Sigmoid colon (tissue), 6 donors: ENCODE measurements at regions not wholly inside any gene's neighbourhood (a gene's known extent, or its start where the extent isn't known, plus 50 kb on each side); places are given as distances from the start of the nearest gene placed in this dataset.
"Not testable (repeated sequence)": the region's sequence is repeated elsewhere in the genome, so short reads cannot be mapped to it uniquely, and the experiment has no call there.

Experiments used
- DNase-seq: peaks from one replicate; pipeline ENCODE4 v3.0.0-alpha.2; 2019
- H3K27ac ChIP-seq, 4 donors: fragments of 200-600 bp; sonication (generic); one replicate each; pipeline ENCODE4 v1.5.1; 2016 to 2019; ENCODE audit warnings: mild to moderate bottlenecking in 1 of 4
- H3K27me3 ChIP-seq, 3 donors: fragments of 200-600 bp; sonication (generic); one replicate each; pipeline ENCODE4 v1.5.1; 2019; ENCODE audit warnings: mild to moderate bottlenecking in 1 of 3
- H3K36me3 ChIP-seq, 4 donors: fragments of 200-600 bp; sonication (generic); one replicate each; pipeline ENCODE4 v1.5.1; 2016 to 2019
- H3K4me1 ChIP-seq, 4 donors: fragments of 200-600 bp; sonication (generic); one replicate each; pipeline ENCODE4 v1.5.1; 2017 to 2019
- H3K4me3 ChIP-seq, 4 donors: fragments of 200-600 bp; sonication (generic); one replicate each; pipeline ENCODE4 v1.5.1; 2017 to 2019; ENCODE audit warnings: mild to moderate bottlenecking in 2 of 4, moderate library complexity in 1 of 4
- H3K9me3 ChIP-seq, 4 donors: fragments of 200-600 bp in 3 of 4; sonication (generic) in 3 of 4; one replicate each; pipeline versions ENCODE4 v1.5.1 to v1.6.1; 2013 to 2019
- WGBS, 2 donors: extraction: QIAGEN DNeasy Blood & Tissue Kit; methylation state at CpG; one replicate each; pipeline ENCODE4 v1.1.7; 2013; 5-methylcytosine and 5-hydroxymethylcytosine counted together
- intact Hi-C: fragments of 100-400 bp; cut with DNase I; formaldehyde crosslinking; loops from one replicate; pipeline ENCODE4 v1.15.1; 2023
- donor health status: healthy with polysubstance abuse.
- donor health status: healthy.

DNA sequence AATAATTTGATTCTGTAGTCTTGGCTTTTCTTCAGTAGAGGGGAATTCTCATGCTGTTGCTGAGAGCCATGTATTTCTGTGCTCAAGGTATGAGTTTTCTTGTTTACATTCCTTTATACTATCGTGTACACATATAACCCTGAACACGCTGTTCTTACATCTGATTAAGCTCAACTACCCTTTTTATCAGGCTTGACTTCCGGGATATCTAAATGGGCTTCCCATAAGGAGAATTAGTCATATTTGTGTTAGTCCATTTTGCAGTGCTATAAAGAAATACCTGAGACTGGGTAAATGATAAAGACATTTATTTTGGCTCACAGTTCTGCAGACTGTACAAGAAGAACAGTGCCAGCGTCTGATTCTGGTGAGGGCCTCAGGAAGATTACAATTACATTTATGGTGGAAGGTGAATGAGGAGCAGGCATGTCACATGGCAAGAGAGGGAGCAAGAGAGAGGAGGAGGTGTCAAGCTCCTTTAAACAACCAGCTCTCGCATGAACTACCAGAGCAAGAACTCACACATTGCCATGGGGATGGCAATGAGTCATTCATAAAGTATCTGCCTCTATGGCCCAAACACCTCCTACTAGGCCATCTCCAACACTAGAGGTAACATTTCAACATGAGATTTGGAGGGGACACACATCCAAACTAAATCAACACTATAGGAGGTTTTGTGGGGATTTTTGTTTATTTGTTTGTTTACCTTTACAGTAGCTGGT is 118.2 kb downstream of the LIMS4 start:
- H3K4me1 ChIP-seq, H3K27me3 ChIP-seq, H3K9me3 ChIP-seq, H3K4me3 ChIP-seq, DNase-seq, H3K36me3 ChIP-seq, H3K27ac ChIP-seq, intact Hi-C loops: not testable (repeated sequence)
- WGBS, 2 donors: no CpG with 5 or more reads among the region's 5 CpGs

DNA sequence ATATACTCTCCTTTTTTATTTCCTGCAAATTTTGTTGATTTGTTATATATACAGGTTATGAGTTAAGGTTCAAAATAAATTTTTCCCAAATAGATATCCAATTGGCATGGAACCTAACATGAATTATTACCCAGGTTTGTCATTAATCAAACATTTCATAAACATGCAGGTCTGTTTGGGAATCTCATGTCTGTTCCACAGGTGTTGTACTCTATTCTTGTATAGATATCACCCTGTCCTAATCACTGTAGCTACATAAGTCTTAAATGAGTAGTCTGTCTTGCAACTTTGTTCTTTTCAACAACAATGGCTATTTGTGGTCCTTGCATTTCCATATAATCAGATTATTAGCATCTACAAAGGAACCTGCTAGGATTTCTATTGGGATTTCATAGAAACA is 121.9 kb downstream of the LIMS4 start:
- H3K27me3 ChIP-seq, H3K4me3 ChIP-seq, DNase-seq, H3K36me3 ChIP-seq, intact Hi-C loops, H3K4me1 ChIP-seq, H3K27ac ChIP-seq, H3K9me3 ChIP-seq: not testable (repeated sequence)

DNA sequence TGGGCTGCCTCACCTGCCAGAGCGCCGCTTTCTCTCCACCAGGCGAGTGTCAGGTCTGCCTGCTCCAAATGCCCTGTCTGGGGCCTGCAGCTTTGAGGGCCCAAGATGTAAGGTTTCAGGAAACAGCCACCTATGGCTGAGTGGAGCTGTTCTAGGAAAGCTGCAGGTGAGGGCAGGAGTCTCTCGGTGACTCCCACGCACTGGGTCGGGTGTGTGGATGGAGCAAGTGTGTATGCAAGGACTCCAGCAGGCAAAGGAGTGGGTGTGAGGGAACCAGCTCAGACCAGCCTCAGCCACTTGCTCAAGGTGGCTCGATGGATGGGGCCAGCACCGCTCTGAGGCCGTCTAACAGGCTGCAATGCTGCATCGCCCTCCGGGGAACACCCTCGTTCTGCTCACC is 123.7 kb downstream of the LIMS4 start:
- H3K9me3 ChIP-seq, H3K36me3 ChIP-seq, H3K27ac ChIP-seq, intact Hi-C loops, H3K4me3 ChIP-seq, DNase-seq, H3K4me1 ChIP-seq, H3K27me3 ChIP-seq: not testable (repeated sequence)
- WGBS, 2 donors: 84 to 86% methylated on average over 3 of the region's 12 CpGs

DNA sequence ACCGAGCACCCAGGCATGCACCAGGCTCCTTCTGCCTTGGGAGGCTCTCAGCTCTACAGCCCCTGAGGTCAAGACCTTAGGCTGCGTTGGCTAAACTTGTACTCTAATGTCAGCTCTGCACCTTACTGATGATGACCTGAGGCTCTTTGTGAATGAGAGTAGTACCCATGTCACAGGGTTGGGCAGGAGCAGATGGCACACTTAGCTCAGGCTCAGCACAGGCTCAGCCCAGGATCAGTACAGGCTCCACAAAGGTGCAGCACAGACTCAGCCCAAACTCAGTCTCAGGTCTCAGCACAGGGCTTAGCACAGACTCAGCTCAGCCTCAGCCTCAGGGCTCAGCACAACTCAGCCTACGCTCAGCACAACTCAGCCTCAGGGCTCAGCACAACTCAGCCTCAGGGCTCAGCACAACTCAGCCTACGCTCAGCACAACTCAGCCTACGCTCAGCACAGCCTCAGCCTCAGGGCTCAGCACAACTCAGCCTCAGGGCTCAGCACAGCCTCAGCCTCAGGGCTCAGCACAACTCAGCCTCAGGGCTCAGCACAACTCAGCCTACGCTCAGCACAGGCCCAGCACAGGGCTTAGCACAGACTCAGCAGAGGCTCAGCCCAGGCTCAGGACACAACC is 128.1 kb downstream of the LIMS4 start:
- DNase-seq, H3K27me3 ChIP-seq, H3K27ac ChIP-seq, intact Hi-C loops, H3K36me3 ChIP-seq, H3K4me3 ChIP-seq, H3K9me3 ChIP-seq, H3K4me1 ChIP-seq: not testable (repeated sequence)
- 96 to 97% methylated on average over 5 of the region's 6 CpGs for WGBS, 2 donors

DNA sequence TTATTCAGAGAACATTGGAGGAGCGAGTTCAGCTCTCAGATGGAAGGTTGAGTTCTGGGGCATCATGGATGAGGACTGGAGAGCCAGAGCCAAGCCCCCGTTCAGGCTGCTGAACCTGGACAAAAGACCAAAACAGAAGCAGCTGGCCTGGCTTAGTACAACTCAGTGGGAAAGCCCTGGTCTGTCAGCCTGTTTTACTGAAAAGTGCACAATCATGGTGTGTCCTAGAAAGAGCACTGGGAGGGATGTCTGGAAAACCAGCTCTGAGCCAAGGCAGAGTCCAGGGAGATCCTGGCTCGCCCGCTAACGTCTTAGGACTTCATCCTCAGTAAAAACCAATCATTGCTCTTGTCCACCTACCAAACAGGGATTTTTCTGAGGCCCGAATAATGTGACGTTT is 129.7 kb upstream of the MTLN start:
- WGBS, 2 donors: 76 to 84% methylated on average over 3 to 4 of the region's 7 CpGs
- H3K4me3 ChIP-seq: not testable (repeated sequence)

DNA sequence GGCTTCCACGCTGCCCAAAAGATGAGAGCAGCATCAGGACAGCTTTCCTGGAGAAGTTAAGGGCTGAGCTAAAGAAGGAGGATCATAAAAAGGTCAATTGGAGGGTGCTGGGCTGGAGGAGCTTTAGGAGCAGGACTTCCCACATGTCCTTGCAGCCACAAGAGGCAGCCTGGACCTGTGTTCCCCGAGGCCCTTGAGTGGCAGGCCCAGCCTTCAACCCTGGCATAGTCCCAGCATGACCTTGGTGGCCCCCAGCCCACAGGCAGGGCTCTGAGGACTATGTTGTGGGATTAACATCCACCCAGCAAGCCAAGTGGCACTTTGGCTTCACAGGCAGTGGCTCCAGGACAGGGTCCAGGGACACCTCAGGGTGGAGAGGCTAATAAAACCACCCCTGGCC is 126.8 kb upstream of the MTLN start:
- H3K36me3 ChIP-seq, H3K27ac ChIP-seq, H3K9me3 ChIP-seq, H3K4me1 ChIP-seq, intact Hi-C loops, DNase-seq, H3K27me3 ChIP-seq, H3K4me3 ChIP-seq: not testable (repeated sequence)
- no CpG with 5 or more reads among the region's 2 CpGs for WGBS, 2 donors

More for the DNA sequence above, 129.7 kb upstream of the MTLN start:
- H3K9me3 ChIP-seq, H3K4me1 ChIP-seq, intact Hi-C loops, H3K36me3 ChIP-seq, DNase-seq, H3K27ac ChIP-seq, H3K27me3 ChIP-seq: not testable (repeated sequence)

DNA sequence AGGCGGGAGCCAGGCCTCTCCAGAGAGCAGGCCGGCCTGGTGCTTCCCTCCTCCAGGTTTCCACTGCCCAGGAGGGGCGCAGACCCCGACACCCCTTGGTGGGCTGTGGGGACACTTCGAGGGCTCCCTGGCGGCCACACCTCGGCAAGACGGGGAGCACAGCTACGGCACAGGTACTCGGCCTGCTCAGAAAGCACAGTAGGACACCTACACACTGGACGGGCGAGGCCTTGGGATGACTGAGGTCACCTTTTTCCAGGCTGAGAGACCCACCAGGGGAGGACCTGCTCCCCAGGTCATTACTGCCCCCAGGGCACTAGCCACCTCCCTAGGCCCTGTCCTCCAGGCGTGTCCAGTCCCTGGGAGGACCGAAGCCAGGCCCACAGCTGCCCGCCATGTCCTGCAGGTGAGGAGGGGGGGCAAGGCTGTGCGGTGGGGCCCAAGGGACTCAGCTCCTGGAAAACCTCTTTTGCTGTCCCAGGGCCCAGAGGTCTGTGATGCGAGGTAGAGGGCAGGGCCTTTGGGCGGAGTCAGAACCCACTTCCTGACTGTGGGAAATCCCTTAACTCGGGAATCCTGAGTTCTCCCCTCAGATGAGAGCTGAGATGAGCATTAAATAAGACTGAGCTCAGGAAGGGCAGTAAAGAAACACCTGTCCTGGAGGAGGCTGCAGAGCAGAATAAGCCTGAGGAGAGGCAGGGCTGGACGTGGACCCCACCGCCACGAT is 126.1 kb upstream of the MTLN start:
- H3K27me3 ChIP-seq, H3K9me3 ChIP-seq, H3K36me3 ChIP-seq, intact Hi-C loops, H3K27ac ChIP-seq, H3K4me1 ChIP-seq, H3K4me3 ChIP-seq: not testable (repeated sequence)
- WGBS, 2 donors: 82 to 91% methylated on average over 14 to 15 of the region's 22 CpGs
- peak; percentile 56 for DNase-seq

DNA sequence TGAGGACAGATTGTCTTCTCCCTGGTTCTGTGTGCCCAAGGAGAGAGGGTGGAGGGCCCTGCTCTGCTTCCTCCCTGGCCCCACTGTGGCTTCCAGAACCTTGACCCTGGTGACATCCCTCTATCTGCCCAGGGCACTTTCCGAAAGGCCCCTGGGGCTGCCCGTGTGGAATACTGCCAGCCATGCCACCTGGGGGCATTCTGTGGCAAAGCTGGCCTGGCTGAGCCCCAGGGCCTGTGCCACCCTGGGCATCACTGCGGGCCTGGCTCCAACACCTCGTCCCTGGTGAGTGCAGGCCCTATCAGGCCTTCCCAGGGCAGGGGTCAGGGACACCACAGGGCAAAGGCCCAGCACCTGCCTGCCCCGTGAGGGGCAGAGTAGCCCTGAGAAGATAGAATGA is 123.7 kb upstream of the MTLN start:
- peak; percentile 21 for DNase-seq
- WGBS, 2 donors: 88 to 92% methylated on average over 4 of the region's 5 CpGs
- H3K4me1 ChIP-seq, H3K4me3 ChIP-seq, intact Hi-C loops, H3K9me3 ChIP-seq, H3K27ac ChIP-seq, H3K27me3 ChIP-seq, H3K36me3 ChIP-seq: not testable (repeated sequence)

DNA sequence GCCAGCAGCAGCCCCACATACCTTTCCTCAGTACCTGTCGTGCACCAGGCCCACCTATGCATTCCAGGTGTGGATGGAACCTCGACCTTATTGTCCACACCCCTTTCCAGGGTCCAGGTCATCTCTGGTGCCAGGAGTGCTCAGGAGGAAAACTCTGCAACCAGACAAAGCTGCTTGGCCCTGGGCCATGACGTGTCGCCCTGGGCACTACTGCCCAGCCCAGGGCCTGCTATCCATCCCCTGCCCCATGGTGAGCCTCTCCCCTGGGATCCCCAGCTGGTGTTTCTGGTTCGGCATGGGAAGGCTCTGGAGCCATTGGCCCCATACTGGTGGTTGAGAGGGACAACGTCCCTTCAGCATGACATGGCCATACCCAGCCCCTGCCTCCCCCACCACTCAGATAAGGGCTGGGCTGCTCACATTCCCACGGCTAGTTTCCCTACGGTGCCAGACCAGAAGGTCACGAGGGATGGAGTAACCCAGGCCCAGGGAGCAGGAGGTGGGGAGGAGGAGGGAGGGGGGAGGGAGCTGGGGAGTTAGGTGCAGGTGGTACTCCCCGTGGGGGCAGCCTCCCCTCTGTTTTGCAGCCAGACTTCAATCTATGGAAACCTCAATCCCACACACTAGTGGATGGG is 123.2 kb upstream of the MTLN start:
- H3K4me3 ChIP-seq, intact Hi-C loops, H3K36me3 ChIP-seq, H3K27me3 ChIP-seq, H3K4me1 ChIP-seq, H3K9me3 ChIP-seq, H3K27ac ChIP-seq: not testable (repeated sequence)
- WGBS, 2 donors: 81 to 89% methylated on average over 2 of the region's 10 CpGs
- DNase-seq: peak; percentile 19

DNA sequence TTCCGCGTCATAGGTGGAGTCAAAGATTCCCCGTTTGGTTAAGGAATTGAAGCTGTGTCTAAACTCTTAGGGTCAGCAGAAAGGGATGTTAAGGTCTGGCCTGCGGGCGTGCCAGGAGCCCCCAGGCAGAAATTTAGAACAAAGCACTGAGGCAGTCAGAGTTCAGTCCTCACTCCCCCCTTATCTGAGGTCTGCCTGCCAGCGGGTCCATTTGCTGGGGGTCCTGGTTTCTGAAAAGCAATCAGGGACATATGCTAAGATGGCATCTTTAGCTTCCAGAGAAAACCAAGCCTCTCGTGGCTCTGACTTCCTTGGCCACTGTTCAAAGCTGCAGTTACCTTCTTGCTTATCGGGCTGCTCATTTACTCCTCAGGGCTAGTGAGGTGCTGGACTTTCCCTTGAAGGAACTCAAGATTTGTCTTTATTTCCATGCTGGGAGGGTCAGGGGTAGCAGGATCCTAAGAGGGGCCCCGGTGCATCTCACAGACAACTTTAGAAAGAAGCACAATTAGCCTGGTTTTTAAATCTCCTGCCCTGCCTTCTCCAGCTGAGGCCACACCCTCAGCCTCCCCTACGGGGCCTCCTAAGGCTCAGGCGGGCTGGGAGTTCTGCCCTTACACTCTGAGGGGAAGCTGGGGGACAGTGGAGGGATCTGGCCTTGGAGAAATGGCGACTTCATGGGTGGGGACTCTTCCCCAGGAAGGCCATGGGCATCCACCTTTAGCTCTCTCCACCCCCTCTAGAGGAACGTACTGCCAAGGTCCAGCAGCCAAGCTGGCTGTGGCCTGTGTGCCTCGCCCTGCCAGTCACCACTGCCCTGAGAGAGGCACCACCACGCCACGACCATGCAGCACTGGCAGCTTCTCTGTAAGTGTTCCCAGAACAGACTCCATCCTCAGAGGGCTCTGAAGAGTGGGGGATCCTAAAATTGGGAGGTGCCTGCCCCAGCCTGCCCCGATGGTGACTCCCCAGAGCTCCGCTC is 121.1 kb upstream of the MTLN start:
- H3K27ac ChIP-seq, H3K4me3 ChIP-seq, H3K36me3 ChIP-seq, H3K4me1 ChIP-seq, intact Hi-C loops, H3K9me3 ChIP-seq, H3K27me3 ChIP-seq: not testable (repeated sequence)
- 62 to 82% methylated on average over 9 to 10 of the region's 18 CpGs for WGBS, 2 donors
- peak; percentile 5 for DNase-seq

DNA sequence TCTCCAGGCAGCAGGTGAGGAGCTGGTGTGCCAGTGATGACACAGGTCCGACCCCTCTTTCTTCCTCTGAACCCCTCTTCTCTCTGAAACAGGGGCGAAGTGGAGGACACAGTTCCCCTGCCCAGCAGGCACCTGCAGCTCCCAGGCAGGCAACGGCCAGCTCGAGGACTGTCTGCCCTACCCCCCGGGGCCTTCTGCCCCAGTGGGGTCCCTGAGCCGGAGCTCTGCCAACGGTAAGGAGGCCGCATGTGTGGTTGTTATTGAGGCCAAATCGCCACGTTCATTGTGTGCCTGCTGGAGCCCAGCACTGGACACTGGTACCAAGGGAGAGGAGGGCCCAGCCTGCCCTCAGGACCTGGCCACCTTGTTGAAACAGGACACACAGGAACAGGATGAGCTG is 119.3 kb upstream of the MTLN start:
- intact Hi-C loops, H3K27me3 ChIP-seq, H3K36me3 ChIP-seq, H3K9me3 ChIP-seq, H3K4me3 ChIP-seq, H3K27ac ChIP-seq, H3K4me1 ChIP-seq: not testable (repeated sequence)
- WGBS, 2 donors: 92 to 94% methylated on average over 7 to 8 of the region's 10 CpGs
- peak; percentile 33 for DNase-seq

DNA sequence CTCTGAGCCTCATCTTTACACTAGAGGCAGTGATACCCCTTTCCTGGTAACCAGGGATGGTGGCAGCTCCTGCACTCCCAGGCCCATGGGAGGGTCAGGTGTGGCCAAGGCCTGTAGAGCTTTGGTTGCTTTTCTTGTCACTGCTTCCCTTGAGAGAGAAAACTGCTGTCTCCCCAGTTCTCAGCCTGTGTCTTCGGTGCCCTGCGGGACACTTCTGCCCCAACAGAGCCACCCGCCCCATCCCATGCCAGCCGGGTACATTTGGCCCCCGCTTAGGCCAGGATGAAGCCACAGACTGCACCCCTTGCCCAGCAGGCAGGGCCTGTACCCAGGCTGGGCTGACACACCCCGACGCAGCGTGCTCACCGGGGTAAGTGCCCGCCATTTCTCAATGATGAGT is 117.4 kb upstream of the MTLN start:
- WGBS, 2 donors: 91 to 96% methylated on average over 5 of the region's 10 CpGs
- H3K4me3 ChIP-seq, intact Hi-C loops, H3K9me3 ChIP-seq, H3K4me1 ChIP-seq, H3K27ac ChIP-seq, H3K36me3 ChIP-seq, H3K27me3 ChIP-seq, DNase-seq: not testable (repeated sequence)
